ENCODE measurements at regions not wholly inside any gene's neighbourhood (a gene's known extent, or its start where the extent isn't known, plus 50 kb on each side); places are given as distances from the start of the nearest gene placed in this dataset.

- Mint-ChIP-seq H3K27me3 (no peaks in the 10 kb centered on the region), H3K36me3 (no peaks in the 10 kb centered on the region), H3K27ac (no peak overlapping the region), H3K4me3 (no peak overlapping the region), H3K4me1 (ENCODE audit: unreplicated experiment) (no peaks in the 10 kb centered on the region), H3K9me3 (no peaks in the 10 kb centered on the region)
- TF ChIP-seq CTCF (conservative IDR thresholded peaks at IDR 0.05) = no peak
- DNase-seq (ENCODE audit: extremely low spot score, unreplicated experiment) = no peak
These were observed 210.2 kb upstream of the NR5A2 start for GRCh38 chr1:199817266-199817665.

- Mint-ChIP-seq H3K27ac (no peak overlapping the region), H3K9me3 (no peaks in the 10 kb centered on the region), H3K4me1 (ENCODE audit: unreplicated experiment) (no peaks in the 10 kb centered on the region), H3K27me3 (no peaks in the 10 kb centered on the region), H3K36me3 (no peaks in the 10 kb centered on the region), H3K4me3 (no peak overlapping the region)
- TF ChIP-seq CTCF (conservative IDR thresholded peaks at IDR 0.05) = no peak
- no peak for DNase-seq (ENCODE audit: extremely low spot score, unreplicated experiment)
These were observed 206.3 kb upstream of the NR5A2 start for GRCh38 chr1:199821029-199821779.

GRCh38 chr1:199832451-199832850 is 195.1 kb upstream of the NR5A2 start:
- H3K9me3 Mint-ChIP-seq = peaks cover 6% of the 10 kb centered on the region
- H3K4me3 Mint-ChIP-seq = no peak overlapping the region
- no peak overlapping the region for H3K27ac Mint-ChIP-seq
- H3K4me1 Mint-ChIP-seq (ENCODE audit: unreplicated experiment) = no peaks in the 10 kb centered on the region
- H3K27me3 Mint-ChIP-seq = no peaks in the 10 kb centered on the region
- no peak for TF ChIP-seq CTCF (conservative IDR thresholded peaks at IDR 0.05)
- H3K36me3 Mint-ChIP-seq = no peaks in the 10 kb centered on the region
- DNase-seq (ENCODE audit: extremely low spot score, unreplicated experiment) = no peak

- H3K9me3 Mint-ChIP-seq = peaks cover 6% of the 10 kb centered on the region
- no peak for TF ChIP-seq CTCF (conservative IDR thresholded peaks at IDR 0.05)
- H3K27ac Mint-ChIP-seq = no peak overlapping the region
- no peak for DNase-seq (ENCODE audit: extremely low spot score, unreplicated experiment)
- no peaks in the 10 kb centered on the region for H3K36me3 Mint-ChIP-seq
- no peaks in the 10 kb centered on the region for H3K27me3 Mint-ChIP-seq
- no peaks in the 10 kb centered on the region for H3K4me1 Mint-ChIP-seq (ENCODE audit: unreplicated experiment)
- no peak overlapping the region for H3K4me3 Mint-ChIP-seq
These were observed 192.8 kb upstream of the NR5A2 start for GRCh38 chr1:199834711-199835110.

GRCh38 chr1:199836430-199836829 is 191.1 kb upstream of the NR5A2 start:
- Mint-ChIP-seq H3K4me3 (no peak overlapping the region), H3K9me3 (peaks cover 6% of the 10 kb centered on the region), H3K4me1 (ENCODE audit: unreplicated experiment) (no peaks in the 10 kb centered on the region), H3K27me3 (no peaks in the 10 kb centered on the region), H3K27ac (no peak overlapping the region), H3K36me3 (no peaks in the 10 kb centered on the region)
- no peak for DNase-seq (ENCODE audit: extremely low spot score, unreplicated experiment)
- TF ChIP-seq CTCF (conservative IDR thresholded peaks at IDR 0.05) = no peak

Data from type B pancreatic cell (in vitro differentiated cells).